Choroid plexus epithelial cell (primary cell): ENCODE measurements at regions not wholly inside any gene's neighbourhood (a gene's known extent, or its start where the extent isn't known, plus 50 kb on each side); places are given as distances from the start of the nearest gene placed in this dataset.

Experiments used
- DNase-seq: peaks from one replicate; pipeline ENCODE4 v3.0.0-alpha.2; 2010; ENCODE audit warnings: low read depth
- H3K4me3 ChIP-seq: 2 replicates; pipeline ENCODE4 v1.5.1; 2011; ENCODE audit warnings: low read depth, mild to moderate bottlenecking, control low read depth, low read length, moderate library complexity
- TF ChIP-seq, protein P1 (sequence below): conservative IDR thresholded peaks from 2 replicates; pipeline ENCODE4 v1.5.1; 2011; ENCODE audit warnings: low read depth, mild to moderate bottlenecking, control low read depth, inconsistent platforms, low read length, moderate library complexity

DNA sequence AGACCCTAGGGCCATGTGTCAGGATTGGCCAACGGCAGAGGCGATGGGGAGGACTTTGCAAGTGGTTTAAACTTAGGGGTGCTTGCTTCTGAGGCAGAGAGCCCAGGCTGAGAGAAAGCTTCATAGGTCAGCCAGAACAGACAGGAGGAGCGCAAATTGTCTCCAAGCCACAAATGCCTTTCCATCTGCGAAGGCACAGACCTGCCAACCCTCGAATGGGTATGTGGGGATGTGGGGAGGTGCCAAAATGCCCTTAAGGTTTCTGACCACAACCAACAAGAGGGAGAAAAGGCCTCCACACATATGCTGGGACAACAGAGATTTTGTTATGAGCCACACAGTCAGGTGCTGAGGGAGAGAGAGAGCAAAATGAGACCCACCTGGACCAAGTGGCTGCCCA lies 283.6 kb downstream of the CYP26B1 start:
- no peak for DNase-seq
- TF ChIP-seq, protein P1, sequence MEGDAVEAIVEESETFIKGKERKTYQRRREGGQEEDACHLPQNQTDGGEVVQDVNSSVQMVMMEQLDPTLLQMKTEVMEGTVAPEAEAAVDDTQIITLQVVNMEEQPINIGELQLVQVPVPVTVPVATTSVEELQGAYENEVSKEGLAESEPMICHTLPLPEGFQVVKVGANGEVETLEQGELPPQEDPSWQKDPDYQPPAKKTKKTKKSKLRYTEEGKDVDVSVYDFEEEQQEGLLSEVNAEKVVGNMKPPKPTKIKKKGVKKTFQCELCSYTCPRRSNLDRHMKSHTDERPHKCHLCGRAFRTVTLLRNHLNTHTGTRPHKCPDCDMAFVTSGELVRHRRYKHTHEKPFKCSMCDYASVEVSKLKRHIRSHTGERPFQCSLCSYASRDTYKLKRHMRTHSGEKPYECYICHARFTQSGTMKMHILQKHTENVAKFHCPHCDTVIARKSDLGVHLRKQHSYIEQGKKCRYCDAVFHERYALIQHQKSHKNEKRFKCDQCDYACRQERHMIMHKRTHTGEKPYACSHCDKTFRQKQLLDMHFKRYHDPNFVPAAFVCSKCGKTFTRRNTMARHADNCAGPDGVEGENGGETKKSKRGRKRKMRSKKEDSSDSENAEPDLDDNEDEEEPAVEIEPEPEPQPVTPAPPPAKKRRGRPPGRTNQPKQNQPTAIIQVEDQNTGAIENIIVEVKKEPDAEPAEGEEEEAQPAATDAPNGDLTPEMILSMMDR, result no peak
- no peak overlapping the region for H3K4me3 ChIP-seq

DNA sequence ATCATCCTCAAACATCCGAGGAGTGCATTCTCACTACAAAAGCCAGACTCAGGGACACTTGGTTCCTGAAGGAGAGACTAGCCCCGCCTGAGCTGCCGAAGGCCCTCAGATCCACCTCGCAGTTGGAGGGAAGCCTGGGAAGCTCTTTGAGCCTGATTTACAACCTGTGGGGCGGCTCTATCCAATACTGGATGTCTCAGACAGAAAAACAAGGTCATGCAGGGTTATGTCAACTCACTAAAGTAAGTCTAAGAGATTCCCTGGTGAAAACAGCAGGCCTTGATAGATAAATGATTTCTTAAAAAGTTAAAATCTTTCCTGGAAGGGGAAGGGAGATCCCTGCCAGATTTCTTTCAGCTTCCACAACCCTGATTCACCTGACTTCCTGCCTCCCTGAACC lies 284.3 kb downstream of the CYP26B1 start:
- TF ChIP-seq, protein P1, result no peak
- DNase-seq, result no peak
- H3K4me3 ChIP-seq, result no peak overlapping the region

DNA sequence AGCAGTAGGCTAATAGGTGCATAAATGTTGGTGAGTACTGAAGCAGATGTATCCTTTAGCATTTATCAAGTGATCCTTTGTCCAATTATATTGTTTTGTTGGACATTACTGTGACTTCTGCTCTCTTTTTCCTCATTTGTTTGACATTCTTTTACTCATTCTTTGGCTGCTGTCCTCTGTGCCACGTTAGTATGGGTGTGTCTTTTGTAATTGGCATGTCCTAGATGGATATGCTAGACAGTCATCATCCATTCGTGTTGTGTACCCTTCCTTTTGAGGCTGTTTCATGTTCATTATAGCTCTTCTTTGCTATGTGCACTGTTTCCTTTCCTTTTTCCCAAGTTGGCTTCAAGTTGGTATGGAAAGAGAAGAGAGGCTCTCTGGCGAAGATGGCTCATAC lies 284.7 kb downstream of the CYP26B1 start:
- DNase-seq, result no peak
- TF ChIP-seq, protein P1, result no peak
- H3K4me3 ChIP-seq, result no peak overlapping the region

DNA sequence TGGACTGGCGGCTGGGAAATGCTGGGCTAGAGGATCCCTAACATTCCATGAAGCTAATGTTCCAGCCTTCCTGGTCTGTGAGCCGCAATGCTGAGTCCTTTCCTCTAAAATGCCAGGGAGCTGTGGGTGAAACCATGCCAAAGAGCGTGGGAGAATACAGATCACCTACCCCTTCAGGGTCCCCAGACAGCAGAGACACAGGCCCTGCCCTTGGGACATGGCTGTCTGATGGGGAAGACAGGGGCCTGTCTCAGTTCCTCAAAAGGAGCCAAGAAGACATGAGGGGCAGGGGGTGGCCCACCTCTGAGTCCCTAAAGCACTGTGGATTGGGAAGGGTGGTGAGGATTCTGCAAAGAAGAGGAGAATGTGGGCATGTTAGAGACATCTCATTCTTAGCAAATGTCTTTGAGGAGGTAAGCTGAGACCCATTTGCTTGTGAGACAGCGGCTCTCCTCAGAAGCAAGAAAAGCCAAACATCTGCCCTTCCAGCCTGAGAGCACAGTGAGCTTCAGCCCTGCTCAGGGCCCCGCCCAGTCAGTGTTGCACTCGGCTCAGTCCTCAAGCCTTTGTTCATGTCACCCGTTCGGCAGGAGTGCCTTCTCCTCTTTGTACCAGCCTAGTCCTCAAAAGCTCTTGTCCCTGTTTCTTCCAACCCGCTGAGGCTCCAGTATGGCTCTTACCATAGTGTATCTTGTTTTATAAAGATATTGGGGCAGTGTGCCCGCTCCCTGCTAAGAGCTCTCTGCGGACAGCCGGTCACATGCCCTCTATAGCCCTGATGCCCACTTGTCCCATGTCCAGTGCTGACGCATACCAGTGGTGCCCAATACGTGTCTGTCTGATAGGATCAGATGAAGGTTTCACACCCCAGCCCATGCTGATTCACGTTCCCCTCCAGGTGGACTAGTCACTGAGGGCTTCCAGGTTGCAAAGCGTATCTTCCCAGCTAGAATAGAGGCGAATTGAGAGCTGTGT lies 286.2 kb downstream of the CYP26B1 start:
- DNase-seq, result no peak
- TF ChIP-seq, protein P1, result no peak
- no peak overlapping the region for H3K4me3 ChIP-seq

DNA sequence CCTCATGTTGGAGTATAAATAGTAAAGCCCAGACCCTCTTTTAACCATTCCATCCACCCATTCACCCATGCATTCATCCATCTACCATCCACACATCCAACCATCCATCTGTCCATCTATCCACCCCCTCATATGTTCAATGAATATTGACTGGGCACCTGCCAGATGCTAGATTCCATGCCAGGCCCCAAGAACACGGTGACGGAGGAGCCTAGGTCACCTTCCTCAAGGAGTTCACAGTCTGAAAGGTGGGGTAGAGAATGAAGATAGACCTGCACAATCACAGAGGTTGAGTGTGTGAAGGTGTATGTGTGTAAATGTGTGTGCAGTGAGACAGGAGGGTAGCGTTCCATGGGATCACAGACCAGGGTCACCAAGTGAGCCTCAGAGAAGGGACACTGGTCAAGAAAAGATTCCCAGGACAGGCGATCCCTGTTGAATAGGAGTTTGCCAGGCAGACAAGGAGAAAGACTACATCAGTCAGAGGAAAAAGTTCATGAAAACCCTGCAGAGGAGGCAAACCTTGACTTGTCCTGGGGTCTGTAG lies 287.2 kb downstream of the CYP26B1 start:
- DNase-seq, result no peak
- H3K4me3 ChIP-seq, result no peak overlapping the region
- TF ChIP-seq, protein P1, result no peak

DNA sequence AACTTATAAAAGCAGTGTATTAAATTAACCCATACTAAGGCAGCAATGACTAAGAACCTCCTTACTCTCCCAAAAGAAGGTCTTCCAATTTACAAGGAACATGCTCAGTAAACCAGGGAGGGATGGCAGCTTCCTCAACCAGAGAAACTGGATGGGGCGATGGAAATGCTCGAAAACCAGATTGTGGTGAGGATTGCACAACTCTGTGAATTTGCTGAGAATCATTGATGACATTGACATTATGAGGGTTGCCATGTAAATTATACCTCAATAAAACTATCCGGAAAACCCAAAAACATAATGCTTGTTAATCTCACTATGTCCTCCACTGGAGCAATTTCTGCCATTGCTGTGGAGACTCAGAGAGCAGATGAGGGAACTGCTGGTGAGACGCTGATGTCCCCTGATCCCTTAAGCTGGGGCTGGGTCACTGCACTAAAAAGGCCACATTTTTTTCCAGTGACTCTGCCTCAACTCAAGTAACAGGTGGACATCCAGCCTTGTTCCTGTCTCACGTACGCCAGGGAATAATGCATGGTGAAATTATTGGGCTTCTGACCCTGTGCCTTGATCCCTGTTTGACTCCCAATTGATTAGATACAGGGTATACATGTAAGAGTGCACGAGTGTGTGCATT lies 288.3 kb downstream of the CYP26B1 start:
- DNase-seq, result no peak
- TF ChIP-seq, protein P1, result no peak
- no peak overlapping the region for H3K4me3 ChIP-seq
